Fibroblast of villous mesenchyme (primary cell): ENCODE measurements at regions not wholly inside any gene's neighbourhood (a gene's known extent, or its start where the extent isn't known, plus 50 kb on each side); places are given as distances from the start of the nearest gene placed in this dataset.
"Not testable (repeated sequence)": the region's sequence is repeated elsewhere in the genome, so short reads cannot be mapped to it uniquely, and the experiment has no call there.

ENCODE experiments used
- DNase-seq: peaks from one replicate; pipeline ENCODE4 v3.0.0-alpha.2; 2010; ENCODE audit warnings: low read depth
- H3K4me3 ChIP-seq: 2 replicates; pipeline ENCODE4 v1.5.1; 2011; ENCODE audit warnings: low read depth, mild to moderate bottlenecking, low read length
- TF ChIP-seq, protein P1 (sequence below): IDR thresholded peaks from 2 replicates; pipeline ENCODE4 v1.5.1; 2012; ENCODE audit warnings: low read depth, mild to moderate bottlenecking, low read length; ENCODE audit not compliant: insufficient read depth

DNA sequence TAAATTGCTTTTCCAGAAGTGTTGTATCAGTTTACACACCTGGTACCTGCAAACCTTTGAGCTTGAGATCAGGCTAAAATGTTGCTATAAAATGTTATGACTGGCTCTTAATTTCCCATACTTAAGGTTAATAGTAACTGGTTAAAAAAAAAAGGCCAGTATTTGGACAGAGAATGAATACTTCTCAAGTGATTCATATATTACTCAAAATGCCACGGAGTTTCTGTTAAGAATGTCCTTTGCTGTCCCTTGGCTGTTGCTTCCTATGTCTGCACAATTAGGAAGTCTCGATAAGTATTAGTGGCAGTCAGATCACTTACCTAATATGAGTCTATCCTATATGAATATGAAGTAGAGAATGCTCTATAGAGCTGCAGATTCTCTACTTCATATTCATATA, 232.2 kb upstream of the IGFBP7 start:
- H3K4me3 ChIP-seq: no peak overlapping the region
- DNase-seq: no peak
- TF ChIP-seq, protein P1, sequence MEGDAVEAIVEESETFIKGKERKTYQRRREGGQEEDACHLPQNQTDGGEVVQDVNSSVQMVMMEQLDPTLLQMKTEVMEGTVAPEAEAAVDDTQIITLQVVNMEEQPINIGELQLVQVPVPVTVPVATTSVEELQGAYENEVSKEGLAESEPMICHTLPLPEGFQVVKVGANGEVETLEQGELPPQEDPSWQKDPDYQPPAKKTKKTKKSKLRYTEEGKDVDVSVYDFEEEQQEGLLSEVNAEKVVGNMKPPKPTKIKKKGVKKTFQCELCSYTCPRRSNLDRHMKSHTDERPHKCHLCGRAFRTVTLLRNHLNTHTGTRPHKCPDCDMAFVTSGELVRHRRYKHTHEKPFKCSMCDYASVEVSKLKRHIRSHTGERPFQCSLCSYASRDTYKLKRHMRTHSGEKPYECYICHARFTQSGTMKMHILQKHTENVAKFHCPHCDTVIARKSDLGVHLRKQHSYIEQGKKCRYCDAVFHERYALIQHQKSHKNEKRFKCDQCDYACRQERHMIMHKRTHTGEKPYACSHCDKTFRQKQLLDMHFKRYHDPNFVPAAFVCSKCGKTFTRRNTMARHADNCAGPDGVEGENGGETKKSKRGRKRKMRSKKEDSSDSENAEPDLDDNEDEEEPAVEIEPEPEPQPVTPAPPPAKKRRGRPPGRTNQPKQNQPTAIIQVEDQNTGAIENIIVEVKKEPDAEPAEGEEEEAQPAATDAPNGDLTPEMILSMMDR: no peak

DNA sequence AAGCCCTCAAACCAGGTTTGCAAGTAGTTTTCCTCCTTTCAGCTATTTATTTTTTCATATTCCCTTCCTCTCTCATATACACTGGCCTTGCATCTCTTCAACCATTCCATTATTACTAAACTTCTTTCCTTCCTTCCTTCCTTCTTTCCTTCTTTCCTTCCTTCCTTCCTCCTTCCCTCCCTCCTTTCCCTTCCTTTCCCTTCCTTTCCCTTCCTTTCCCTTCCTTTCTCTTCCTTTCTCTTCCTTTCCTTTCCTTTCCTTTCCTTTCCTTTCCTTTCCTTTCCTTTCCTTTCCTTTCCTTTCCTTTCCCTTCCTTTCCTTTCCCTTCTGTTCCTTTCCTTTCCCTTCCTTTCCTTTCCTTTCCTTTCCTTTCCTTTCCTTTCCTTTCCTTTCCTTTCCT, 228.7 kb upstream of the IGFBP7 start:
- not testable (repeated sequence) for H3K4me3 ChIP-seq, DNase-seq

DNA sequence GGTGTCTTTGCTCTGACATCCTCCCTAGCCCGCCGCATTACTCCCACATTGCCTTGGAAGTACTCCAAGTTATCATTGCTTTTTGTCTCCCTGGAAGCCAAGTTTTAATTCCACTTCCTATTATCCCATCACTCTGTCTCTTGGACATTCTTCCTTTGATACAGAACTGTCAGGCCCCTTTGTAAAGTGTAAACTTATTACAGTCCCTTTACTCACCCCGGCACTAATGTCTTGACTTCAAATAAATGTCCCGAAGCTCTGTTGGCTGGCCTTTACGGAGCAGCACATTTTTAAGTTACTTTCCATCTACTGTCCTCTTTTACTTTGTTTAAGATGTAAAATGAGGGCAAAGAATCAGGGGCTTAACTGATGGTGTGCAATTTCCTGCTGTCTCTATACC, 223.5 kb upstream of the IGFBP7 start:
- no peak for DNase-seq
- no peak overlapping the region for H3K4me3 ChIP-seq
- TF ChIP-seq, protein P1: no peak

DNA sequence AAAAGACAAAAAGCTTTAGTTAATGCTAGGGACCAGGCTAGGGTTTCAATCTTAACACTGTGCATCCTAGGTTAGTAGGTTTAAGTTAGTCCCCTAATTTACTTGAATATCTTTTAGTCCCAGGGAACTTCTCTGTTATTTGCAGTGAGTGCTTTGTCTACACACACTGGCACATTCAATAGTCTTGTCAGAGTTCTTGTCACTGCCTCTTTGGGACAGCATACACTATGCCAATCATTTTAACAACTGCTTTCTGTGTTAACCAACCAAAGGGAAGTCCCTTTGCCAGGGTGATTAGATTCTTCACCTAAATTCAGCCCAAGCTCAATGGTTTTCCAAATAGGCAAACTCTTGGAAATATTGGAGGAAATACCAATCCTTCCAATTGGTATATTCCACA, 221.8 kb upstream of the IGFBP7 start:
- no peak for DNase-seq
- H3K4me3 ChIP-seq: no peak overlapping the region
- TF ChIP-seq, protein P1: no peak

DNA sequence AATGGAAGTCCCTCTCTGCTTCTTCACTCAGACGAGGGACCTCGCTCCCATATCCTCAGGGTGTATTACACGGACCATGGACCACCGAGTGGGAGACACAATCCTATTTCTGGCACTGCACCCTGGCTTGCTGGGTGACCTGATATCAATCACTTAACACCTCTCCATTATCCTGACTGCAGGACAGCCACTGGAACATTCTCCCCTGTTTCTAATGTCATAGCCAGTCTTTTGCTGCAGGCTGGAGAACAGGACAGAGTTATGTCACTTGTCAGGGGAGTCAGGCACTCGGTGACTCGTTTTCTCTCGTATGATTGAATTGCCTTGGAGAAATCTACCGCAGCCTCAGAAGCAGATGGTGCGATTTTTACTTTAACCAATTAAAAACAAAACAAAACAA, 219.1 kb upstream of the IGFBP7 start:
- H3K4me3 ChIP-seq: no peak overlapping the region
- TF ChIP-seq, protein P1: no peak
- DNase-seq: no peak

DNA sequence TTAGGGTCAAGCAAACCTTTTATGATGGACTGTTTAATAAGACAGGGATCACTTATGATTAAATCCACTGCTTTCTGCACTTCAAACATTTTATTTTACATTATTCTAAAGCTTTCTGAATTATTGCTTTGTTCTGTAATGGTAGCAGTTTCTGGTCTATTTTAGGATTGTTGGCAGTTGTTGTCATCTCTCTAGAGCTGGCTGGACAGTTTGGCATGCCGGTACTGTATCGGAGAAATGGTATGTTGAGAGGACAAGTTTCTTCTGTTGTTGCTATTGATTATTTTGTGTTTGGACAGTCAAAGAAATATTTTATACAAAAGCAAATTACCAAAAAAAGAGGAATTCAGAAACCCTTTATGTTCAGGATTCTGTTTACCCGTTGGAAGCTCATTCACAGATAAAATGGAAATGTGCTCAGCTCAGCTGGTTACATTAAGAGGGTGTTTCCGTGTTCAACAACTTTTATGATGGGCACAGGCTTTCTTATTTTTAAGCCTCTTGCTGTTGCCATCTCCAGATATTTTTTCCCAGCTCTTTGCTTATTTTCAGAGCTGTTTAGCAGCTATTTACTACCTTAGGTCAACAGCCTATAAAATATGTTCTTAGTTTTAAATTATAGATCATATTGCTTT, 214.6 kb upstream of the IGFBP7 start:
- no peak for DNase-seq
- TF ChIP-seq, protein P1: no peak
- H3K4me3 ChIP-seq: no peak overlapping the region

DNA sequence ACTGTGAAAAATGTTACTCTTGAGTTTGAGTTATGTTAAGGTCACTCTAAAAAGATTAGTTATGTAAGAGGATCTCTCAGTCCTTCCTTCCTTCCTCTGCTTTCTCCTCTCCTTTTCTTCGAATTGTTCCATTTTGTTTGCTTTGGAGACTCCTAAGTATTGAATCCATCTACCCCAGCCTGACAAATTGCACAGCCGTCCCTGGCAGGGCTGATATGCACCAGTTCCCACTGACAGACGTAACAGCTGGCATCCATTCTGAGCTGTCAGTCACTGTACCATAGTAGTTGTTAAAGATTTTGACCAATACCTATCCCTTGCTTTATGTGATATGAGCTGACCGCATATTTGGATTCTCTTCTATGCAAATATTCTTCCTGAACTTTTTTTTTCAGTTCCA, 210.7 kb upstream of the IGFBP7 start:
- TF ChIP-seq, protein P1: no peak
- no peak for DNase-seq
- H3K4me3 ChIP-seq: no peak overlapping the region
